Adrenal gland (tissue), 9 donors: ENCODE measurements at regions not wholly inside any gene's neighbourhood (a gene's known extent, or its start where the extent isn't known, plus 50 kb on each side); places are given as distances from the start of the nearest gene placed in this dataset.

Experiments used
- DNase-seq, 7 donors: peaks; one replicate each; pipeline ENCODE4 v3.0.0-alpha.2; 2019 to 2020
- H3K27ac ChIP-seq, 5 donors: fragments of 200-600 bp; sonication (generic) in 4 of 5; 1 replicate in 3 of 5; 2 replicates in 2 of 5; pipeline versions ENCODE4 v1.5.1 to v1.8.0; 2016 to 2020; ENCODE audit warnings: mild to moderate bottlenecking in 1 of 5
- H3K27me3 ChIP-seq: fragments of 200-600 bp; 2 replicates; pipeline ENCODE4 v1.8.0; 2021
- H3K36me3 ChIP-seq, 2 donors: fragments of 200-600 bp; replicated peaks in 1 of 2; 1 replicate in 1 of 2; 2 replicates in 1 of 2; pipeline versions ENCODE4 v1.5.1 to v1.8.0; 2018 to 2022
- H3K4me1 ChIP-seq, 2 donors: fragments of 200-600 bp; replicated peaks in 1 of 2; 1 replicate in 1 of 2; 2 replicates in 1 of 2; pipeline versions ENCODE4 v1.5.1 to v1.8.0; 2018 to 2021
- H3K4me3 ChIP-seq, 4 donors: fragments of 200-600 bp; sonication (generic) in 3 of 4; one replicate each; pipeline ENCODE4 v1.5.1; 2016 to 2018
- H3K9me3 ChIP-seq, 3 donors: fragments of 200-600 bp; sonication (generic) in 1 of 3; replicated peaks in 1 of 3; 1 replicate in 2 of 3; 2 replicates in 1 of 3; pipeline versions ENCODE4 v1.5.1 to v1.8.0; 2016 to 2021
- CTCF ChIP-seq, 6 experiments: fragments of 450-650 bp in 4 of 6; fragments of 200-600 bp in 2 of 6; sonication (generic) in 1 of 6; IDR thresholded peaks; 1 replicate in 5 of 6; 2 replicates in 1 of 6; pipeline versions ENCODE4 v1.5.1 to v1.8.0; 2016 to 2021; ENCODE audit warnings: antibody characterized with exemption in 6 of 6, mild to moderate bottlenecking in 2 of 6, moderate library complexity in 1 of 6
- POLR2A ChIP-seq, 2 donors: fragments of 450-650 bp; IDR thresholded peaks; one replicate each; pipeline ENCODE4 v1.6.1; 2017; ENCODE audit warnings: antibody characterized with exemption in 2 of 2, mild to moderate bottlenecking in 2 of 2, moderate library complexity in 1 of 2
- WGBS, 4 donors: extraction: QIAGEN DNeasy Blood & Tissue Kit in 2 of 4; methylation state at CpG; one replicate each; pipeline versions ENCODE4 v1.1.5 to v1.1.7; 2013 to 2017; 5-methylcytosine and 5-hydroxymethylcytosine counted together
- intact Hi-C, 2 donors: fragments of 100-400 bp; cut with DNase I; formaldehyde crosslinking; loops; one replicate each; pipeline versions ENCODE4 v1.14.1 to v1.15.0; 2022 to 2023
- donor health status: healthy with polysubstance abuse.
- donor health status: Bipolar disorder and iron deficiency.
- donor health status: DM: yes; HTN: yes; CAD: no.
- donor health status: DM: no; HTN: no; CAD: no.
- donor health status: DM: no; HTN: no; CAD: no.

GRCh38 chr7:96861-97260 lies 95.5 kb upstream of the FAM20C start:
- no peak overlapping the region for H3K4me3 ChIP-seq
- 68 to 81% (median 78%) methylated on average over 6 of the region's 6 CpGs for WGBS, 4 donors
- H3K4me1 ChIP-seq, result no peaks in the 10 kb centered on the region
- H3K36me3 ChIP-seq, result no peaks in the 10 kb centered on the region
- H3K27me3 ChIP-seq, result no peaks in the 10 kb centered on the region
- TF ChIP-seq CTCF (IDR thresholded peaks at IDR 0.05) (no peak), POLR2A (IDR thresholded peaks at IDR 0.05) (no peak)
- intact Hi-C loops, result no loop called here
- no peaks in the 10 kb centered on the region for H3K9me3 ChIP-seq
- no peak overlapping the region for H3K27ac ChIP-seq
- no peak for DNase-seq

DNA sequence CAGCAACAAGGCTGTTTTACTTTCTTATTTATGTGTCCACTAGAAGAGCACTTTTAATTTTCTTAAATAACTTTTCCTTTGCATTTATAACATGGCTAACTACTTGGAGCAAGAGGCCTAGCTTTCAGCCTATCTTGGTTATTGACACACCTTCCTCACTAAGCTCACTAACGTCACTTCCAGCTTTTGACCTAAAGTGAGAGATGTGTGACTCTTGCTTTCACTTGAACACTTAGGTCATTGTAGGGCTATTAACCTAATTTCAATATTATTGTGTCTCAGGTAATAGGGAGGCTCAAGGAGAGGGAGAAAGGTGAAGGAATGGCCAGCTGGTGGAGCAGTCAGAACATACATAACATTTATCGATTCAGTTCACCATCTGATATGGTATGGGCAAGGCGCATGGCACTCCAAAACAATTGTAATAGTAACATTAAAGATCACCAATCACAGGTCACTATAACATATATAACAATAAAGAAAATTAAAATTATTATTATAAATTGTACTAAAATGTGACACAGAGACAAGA lies 95.0 kb upstream of the FAM20C start:
- WGBS, 4 donors, result 54 to 78% (median 61%) methylated on average over 3 of the region's 3 CpGs
- Histone ChIP-seq H3K4me1 (no peaks in the 10 kb centered on the region), H3K27me3 (no peaks in the 10 kb centered on the region), H3K36me3 (no peaks in the 10 kb centered on the region), H3K9me3 (no peaks in the 10 kb centered on the region), H3K4me3 (no peak overlapping the region), H3K27ac (no peak overlapping the region)
- DNase-seq, result no peak
- intact Hi-C loops, result no loop called here
- TF ChIP-seq POLR2A (IDR thresholded peaks at IDR 0.05) (no peak), CTCF (IDR thresholded peaks at IDR 0.05) (no peak)

- TF ChIP-seq POLR2A (IDR thresholded peaks at IDR 0.05), result no peak
- TF ChIP-seq CTCF (IDR thresholded peaks at IDR 0.05), result no peak
- Histone ChIP-seq H3K9me3 (no peaks in the 10 kb centered on the region), H3K36me3 (no peaks in the 10 kb centered on the region), H3K27ac (no peak overlapping the region), H3K27me3 (no peaks in the 10 kb centered on the region), H3K4me1 (no peaks in the 10 kb centered on the region), H3K4me3 (no peak overlapping the region)
- 73 to 80% (median 76%) methylated on average over 5 to 10 of the region's 10 CpGs for WGBS, 4 donors
- intact Hi-C loops, result no loop called here
- DNase-seq, result no peak
These were observed 91.0 kb upstream of the FAM20C start for GRCh38 chr7:101146-102046.

DNA sequence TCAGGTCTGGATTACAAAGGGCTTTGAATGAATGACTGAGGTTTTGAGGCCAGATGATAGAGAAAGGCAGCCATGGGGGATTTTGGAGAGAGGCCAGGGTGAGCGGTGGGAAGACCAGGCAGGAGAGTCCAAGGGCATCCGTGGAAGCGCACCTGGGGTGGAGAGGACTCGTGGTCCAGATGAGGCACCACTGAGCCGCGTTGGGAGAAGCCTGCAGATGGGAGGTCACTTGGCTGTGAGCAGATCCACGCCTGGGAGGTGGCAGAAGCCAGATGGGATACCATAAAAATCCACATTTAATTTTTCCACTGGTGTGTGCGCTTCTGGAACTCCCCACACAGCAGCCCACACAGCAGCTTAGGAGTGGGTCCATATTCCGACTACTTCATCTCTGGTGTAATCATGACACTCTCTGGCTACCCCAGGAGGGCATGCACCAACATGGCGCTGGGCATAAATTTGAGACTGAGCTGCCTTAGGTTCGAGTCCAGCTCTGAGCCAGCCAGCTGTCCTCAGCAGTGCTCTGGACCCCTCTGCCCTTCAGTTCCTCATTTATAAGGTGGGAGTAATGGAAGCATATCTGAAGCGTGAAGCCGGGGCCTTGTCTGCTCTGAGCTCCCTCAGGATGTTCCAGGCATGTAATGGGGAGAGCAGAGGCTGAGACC lies 90.2 kb upstream of the FAM20C start:
- Histone ChIP-seq H3K36me3 (no peaks in the 10 kb centered on the region), H3K9me3 (no peaks in the 10 kb centered on the region), H3K27me3 (no peaks in the 10 kb centered on the region), H3K27ac (no peak overlapping the region), H3K4me3 (no peak overlapping the region), H3K4me1 (no peaks in the 10 kb centered on the region)
- intact Hi-C loops, result no loop called here
- 79 to 89% (median 87%) methylated on average over 12 to 13 of the region's 13 CpGs for WGBS, 4 donors
- TF ChIP-seq POLR2A (IDR thresholded peaks at IDR 0.05) (no peak), CTCF (IDR thresholded peaks at IDR 0.05) (no peak)
- peak in 1 of 7 donors; percentile 38 for DNase-seq
